ENCODE measurements at regions not wholly inside any gene's neighbourhood (a gene's known extent, or its start where the extent isn't known, plus 50 kb on each side); places are given as distances from the start of the nearest gene placed in this dataset.

DNA sequence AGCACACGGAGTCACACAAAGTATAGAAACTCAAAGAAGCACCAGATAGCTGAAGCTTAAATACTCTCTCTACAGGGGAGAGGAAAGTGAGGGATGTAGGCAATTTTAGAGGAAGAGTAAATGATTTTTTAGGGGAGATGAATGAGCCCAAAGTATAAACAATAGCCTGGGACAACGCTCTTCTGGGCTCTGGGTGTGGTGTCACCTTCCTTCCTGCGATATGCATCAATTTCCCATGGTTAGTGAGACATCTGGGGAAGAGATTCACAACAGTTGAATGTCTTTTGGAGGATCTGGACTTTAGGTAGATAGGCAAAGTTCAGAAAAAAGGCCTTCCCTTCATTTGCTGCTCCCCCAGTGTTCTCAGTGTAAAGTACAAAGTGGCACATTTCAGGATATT, 125.2 kb downstream of the EFHB start:
- H3K9me3 ChIP-seq (ENCODE audit: low read length) = no peaks in the 10 kb centered on the region
- TF ChIP-seq RAD21 (conservative IDR thresholded peaks at IDR 0.05) = no peak
- TF ChIP-seq SMC3 (conservative IDR thresholded peaks at IDR 0.05; ENCODE audit: poor library complexity) = no peak
- no peak for TF ChIP-seq POLR2AphosphoS5 (IDR thresholded peaks at IDR 0.05)
- TF ChIP-seq, protein P1, sequence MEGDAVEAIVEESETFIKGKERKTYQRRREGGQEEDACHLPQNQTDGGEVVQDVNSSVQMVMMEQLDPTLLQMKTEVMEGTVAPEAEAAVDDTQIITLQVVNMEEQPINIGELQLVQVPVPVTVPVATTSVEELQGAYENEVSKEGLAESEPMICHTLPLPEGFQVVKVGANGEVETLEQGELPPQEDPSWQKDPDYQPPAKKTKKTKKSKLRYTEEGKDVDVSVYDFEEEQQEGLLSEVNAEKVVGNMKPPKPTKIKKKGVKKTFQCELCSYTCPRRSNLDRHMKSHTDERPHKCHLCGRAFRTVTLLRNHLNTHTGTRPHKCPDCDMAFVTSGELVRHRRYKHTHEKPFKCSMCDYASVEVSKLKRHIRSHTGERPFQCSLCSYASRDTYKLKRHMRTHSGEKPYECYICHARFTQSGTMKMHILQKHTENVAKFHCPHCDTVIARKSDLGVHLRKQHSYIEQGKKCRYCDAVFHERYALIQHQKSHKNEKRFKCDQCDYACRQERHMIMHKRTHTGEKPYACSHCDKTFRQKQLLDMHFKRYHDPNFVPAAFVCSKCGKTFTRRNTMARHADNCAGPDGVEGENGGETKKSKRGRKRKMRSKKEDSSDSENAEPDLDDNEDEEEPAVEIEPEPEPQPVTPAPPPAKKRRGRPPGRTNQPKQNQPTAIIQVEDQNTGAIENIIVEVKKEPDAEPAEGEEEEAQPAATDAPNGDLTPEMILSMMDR (IDR thresholded peaks at IDR 0.05; ENCODE audit: poor library complexity, severe bottlenecking) = no peak
- TF ChIP-seq MXI1 (conservative IDR thresholded peaks at IDR 0.05; ENCODE audit: poor library complexity, severe bottlenecking) = no peak
- TF ChIP-seq, protein P2, sequence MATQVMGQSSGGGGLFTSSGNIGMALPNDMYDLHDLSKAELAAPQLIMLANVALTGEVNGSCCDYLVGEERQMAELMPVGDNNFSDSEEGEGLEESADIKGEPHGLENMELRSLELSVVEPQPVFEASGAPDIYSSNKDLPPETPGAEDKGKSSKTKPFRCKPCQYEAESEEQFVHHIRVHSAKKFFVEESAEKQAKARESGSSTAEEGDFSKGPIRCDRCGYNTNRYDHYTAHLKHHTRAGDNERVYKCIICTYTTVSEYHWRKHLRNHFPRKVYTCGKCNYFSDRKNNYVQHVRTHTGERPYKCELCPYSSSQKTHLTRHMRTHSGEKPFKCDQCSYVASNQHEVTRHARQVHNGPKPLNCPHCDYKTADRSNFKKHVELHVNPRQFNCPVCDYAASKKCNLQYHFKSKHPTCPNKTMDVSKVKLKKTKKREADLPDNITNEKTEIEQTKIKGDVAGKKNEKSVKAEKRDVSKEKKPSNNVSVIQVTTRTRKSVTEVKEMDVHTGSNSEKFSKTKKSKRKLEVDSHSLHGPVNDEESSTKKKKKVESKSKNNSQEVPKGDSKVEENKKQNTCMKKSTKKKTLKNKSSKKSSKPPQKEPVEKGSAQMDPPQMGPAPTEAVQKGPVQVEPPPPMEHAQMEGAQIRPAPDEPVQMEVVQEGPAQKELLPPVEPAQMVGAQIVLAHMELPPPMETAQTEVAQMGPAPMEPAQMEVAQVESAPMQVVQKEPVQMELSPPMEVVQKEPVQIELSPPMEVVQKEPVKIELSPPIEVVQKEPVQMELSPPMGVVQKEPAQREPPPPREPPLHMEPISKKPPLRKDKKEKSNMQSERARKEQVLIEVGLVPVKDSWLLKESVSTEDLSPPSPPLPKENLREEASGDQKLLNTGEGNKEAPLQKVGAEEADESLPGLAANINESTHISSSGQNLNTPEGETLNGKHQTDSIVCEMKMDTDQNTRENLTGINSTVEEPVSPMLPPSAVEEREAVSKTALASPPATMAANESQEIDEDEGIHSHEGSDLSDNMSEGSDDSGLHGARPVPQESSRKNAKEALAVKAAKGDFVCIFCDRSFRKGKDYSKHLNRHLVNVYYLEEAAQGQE (IDR thresholded peaks at IDR 0.05; ENCODE audit: borderline replicate concordance) = no peak
- TF ChIP-seq TAF1 (IDR thresholded peaks at IDR 0.05; ENCODE audit: low read depth) = no peak
- TF ChIP-seq EZH2 (IDR thresholded peaks at IDR 0.05; ENCODE audit: borderline replicate concordance, insufficient read depth, low read length, poor library complexity, severe bottlenecking) = no peak
- no peak for TF ChIP-seq EP300 (conservative IDR thresholded peaks at IDR 0.05; ENCODE audit: poor library complexity, severe bottlenecking)
- no peak overlapping the region for H3K4me2 ChIP-seq (ENCODE audit: low read length)
- H2AFZ ChIP-seq (ENCODE audit: low read depth, low read length) = no peak overlapping the region
- H3K79me2 ChIP-seq (replicated peaks; ENCODE audit: insufficient read depth, low read length) = no peaks in the 10 kb centered on the region
- H3K9ac ChIP-seq (ENCODE audit: low read length) = no peak overlapping the region
- H3F3A ChIP-seq (ENCODE audit: insufficient read depth, low read length, poor library complexity, severe bottlenecking) = no peaks in the 10 kb centered on the region
- no peak overlapping the region for H3K27ac ChIP-seq (ENCODE audit: low read length)
- no peaks in the 10 kb centered on the region for H3K27me3 ChIP-seq (ENCODE audit: insufficient read depth, low read depth, low read length)
- H3K36me3 ChIP-seq (ENCODE audit: insufficient read depth, low read length) = no peaks in the 10 kb centered on the region
- H3K4me3 ChIP-seq (ENCODE audit: low read length) = no peak overlapping the region
- H3K9me2 ChIP-seq (ENCODE audit: insufficient read depth, low read length) = no peaks in the 10 kb centered on the region
- H4K20me1 ChIP-seq (ENCODE audit: insufficient read depth) = no peaks in the 10 kb centered on the region

DNA sequence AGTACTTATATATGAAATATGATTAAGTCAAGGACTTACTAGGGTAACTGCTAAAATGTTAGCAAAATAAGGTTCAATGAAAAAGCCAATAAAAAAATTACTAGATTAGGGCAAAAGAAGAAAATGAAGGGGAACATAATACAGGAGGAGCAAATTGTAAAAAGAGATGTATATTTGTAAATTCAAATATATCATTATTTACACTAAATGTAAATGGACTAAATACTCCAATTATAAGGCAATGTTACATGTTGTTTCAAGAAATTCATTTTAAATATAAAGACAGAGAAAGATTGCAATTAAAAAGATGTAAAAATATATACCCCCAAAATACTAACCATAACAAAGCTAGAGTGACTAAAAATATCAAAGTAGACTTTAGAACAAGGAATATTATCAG, 134.1 kb downstream of the EFHB start:
- no peak overlapping the region for H2AFZ ChIP-seq (ENCODE audit: low read depth, low read length)
- no peak overlapping the region for H3K9ac ChIP-seq (ENCODE audit: low read length)
- no peak overlapping the region for H3K27ac ChIP-seq (ENCODE audit: low read length)
- no peaks in the 10 kb centered on the region for H3K36me3 ChIP-seq (ENCODE audit: insufficient read depth, low read length)
- no peaks in the 10 kb centered on the region for H3F3A ChIP-seq (ENCODE audit: insufficient read depth, low read length, poor library complexity, severe bottlenecking)
- H3K27me3 ChIP-seq (ENCODE audit: insufficient read depth, low read depth, low read length) = no peaks in the 10 kb centered on the region
- no peak for TF ChIP-seq SMC3 (conservative IDR thresholded peaks at IDR 0.05; ENCODE audit: poor library complexity)
- no peak for TF ChIP-seq RAD21 (conservative IDR thresholded peaks at IDR 0.05)
- no peak overlapping the region for H3K4me2 ChIP-seq (ENCODE audit: low read length)
- no peak overlapping the region for H3K4me3 ChIP-seq (ENCODE audit: low read length)
- no peaks in the 10 kb centered on the region for H3K9me2 ChIP-seq (ENCODE audit: insufficient read depth, low read length)
- H4K20me1 ChIP-seq (ENCODE audit: insufficient read depth) = no peaks in the 10 kb centered on the region
- H3K79me2 ChIP-seq (replicated peaks; ENCODE audit: insufficient read depth, low read length) = no peaks in the 10 kb centered on the region
- H3K9me3 ChIP-seq (ENCODE audit: low read length) = no peaks in the 10 kb centered on the region

DNA sequence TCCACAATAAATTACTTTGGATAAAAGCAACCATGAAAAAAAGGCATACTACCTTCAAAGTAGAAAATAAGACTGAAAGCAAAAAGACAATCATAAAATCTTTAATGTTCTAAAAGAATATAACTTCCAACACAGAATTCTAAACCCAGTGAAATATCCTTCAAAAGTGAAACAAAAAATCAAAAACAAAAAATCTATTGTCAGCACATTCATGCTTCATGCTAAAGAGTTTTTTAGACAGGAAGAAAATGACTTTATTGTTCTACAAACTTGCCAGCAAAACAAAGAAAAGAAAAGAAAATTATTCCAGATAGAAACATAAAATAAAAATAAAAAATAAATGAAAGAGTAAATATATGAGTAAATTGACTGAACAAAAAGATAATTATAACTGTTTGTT, 134.9 kb downstream of the EFHB start:
- Histone ChIP-seq H3K9me3 (ENCODE audit: low read length) (no peaks in the 10 kb centered on the region), H3K36me3 (ENCODE audit: insufficient read depth, low read length) (no peaks in the 10 kb centered on the region), H4K20me1 (ENCODE audit: insufficient read depth) (no peaks in the 10 kb centered on the region), H3K27ac (ENCODE audit: low read length) (no peak overlapping the region), H3K27me3 (ENCODE audit: insufficient read depth, low read depth, low read length) (no peaks in the 10 kb centered on the region), H3K4me2 (ENCODE audit: low read length) (no peak overlapping the region), H2AFZ (ENCODE audit: low read depth, low read length) (no peak overlapping the region), H3K4me3 (ENCODE audit: low read length) (no peak overlapping the region), H3K9ac (ENCODE audit: low read length) (no peak overlapping the region), H3F3A (ENCODE audit: insufficient read depth, low read length, poor library complexity, severe bottlenecking) (no peaks in the 10 kb centered on the region), H3K9me2 (ENCODE audit: insufficient read depth, low read length) (no peaks in the 10 kb centered on the region), H3K79me2 (replicated peaks; ENCODE audit: insufficient read depth, low read length) (no peaks in the 10 kb centered on the region)
- TF ChIP-seq EP300 (conservative IDR thresholded peaks at IDR 0.05; ENCODE audit: poor library complexity, severe bottlenecking) = no peak
- TF ChIP-seq, protein P2 (IDR thresholded peaks at IDR 0.05; ENCODE audit: borderline replicate concordance) = no peak
- no peak for TF ChIP-seq MXI1 (conservative IDR thresholded peaks at IDR 0.05; ENCODE audit: poor library complexity, severe bottlenecking)
- TF ChIP-seq, protein P1 (IDR thresholded peaks at IDR 0.05; ENCODE audit: poor library complexity, severe bottlenecking) = no peak
- TF ChIP-seq RAD21 (conservative IDR thresholded peaks at IDR 0.05) = no peak
- no peak for TF ChIP-seq EZH2 (IDR thresholded peaks at IDR 0.05; ENCODE audit: borderline replicate concordance, insufficient read depth, low read length, poor library complexity, severe bottlenecking)
- no peak for TF ChIP-seq TAF1 (IDR thresholded peaks at IDR 0.05; ENCODE audit: low read depth)
